NCI-H526 (cell line): ENCODE measurements at regions not wholly inside any gene's neighbourhood (a gene's known extent, or its start where the extent isn't known, plus 50 kb on each side); places are given as distances from the start of the nearest gene placed in this dataset.

Experiments
- DNase-seq, 2 experiments: peaks; one replicate each; lab custom pipeline; 2025; lab: John Stamatoyannopoulos, UW

DNA sequence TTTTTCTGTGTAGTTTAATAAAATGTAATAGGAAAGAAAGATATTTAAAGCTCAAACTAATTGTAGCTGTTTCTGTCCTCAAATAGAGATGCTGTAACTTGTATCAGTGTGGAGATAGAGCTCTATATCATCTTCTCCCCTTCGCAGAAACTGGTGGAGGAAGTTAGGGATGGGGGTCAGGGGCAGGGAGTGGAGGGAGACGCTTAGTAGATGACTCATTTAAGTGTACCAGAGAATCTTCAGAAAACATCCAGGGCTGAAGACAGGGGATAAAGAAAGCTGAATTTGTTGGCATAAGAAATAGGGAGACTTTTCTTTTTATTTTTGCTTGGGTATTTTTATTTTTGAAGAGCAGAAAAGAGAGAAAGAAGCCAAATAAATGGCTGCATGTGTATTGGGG is 282.6 kb upstream of the DPYD start:
- DNase-seq = no peak

- no peak for DNase-seq
Measured at GRCh38 chr1:98201666-98202081, 280.8 kb upstream of the DPYD start.

DNA sequence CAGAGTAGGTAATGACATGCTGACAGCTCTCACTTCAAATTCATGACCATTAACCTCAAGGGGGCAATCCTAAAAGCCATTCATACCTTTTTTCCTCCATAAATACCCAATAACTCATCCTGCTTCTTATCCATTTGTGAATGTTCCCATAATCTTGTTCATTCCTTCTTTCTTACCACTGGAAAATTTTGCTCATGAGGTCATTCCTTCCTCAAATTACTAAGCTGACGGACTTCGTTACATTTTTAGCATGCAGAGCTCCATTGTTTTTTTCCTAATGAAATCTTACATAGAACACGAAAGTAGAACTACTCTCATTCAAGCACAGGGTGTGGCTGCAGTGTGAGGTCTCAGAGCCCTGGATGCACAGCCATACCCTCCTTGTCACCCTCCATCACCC is 276.5 kb upstream of the DPYD start:
- no peak for DNase-seq

- no peak for DNase-seq
Measured at GRCh38 chr1:98196012-98196411, 275.2 kb upstream of the DPYD start.

- DNase-seq = no peak
Measured at GRCh38 chr1:98188774-98189173, 267.9 kb upstream of the DPYD start.

- DNase-seq = no peak
Measured at GRCh38 chr1:98184856-98185255, 264.0 kb upstream of the DPYD start.

- DNase-seq = no peak
Measured at GRCh38 chr1:98181036-98181764, 260.4 kb upstream of the DPYD start.

DNA sequence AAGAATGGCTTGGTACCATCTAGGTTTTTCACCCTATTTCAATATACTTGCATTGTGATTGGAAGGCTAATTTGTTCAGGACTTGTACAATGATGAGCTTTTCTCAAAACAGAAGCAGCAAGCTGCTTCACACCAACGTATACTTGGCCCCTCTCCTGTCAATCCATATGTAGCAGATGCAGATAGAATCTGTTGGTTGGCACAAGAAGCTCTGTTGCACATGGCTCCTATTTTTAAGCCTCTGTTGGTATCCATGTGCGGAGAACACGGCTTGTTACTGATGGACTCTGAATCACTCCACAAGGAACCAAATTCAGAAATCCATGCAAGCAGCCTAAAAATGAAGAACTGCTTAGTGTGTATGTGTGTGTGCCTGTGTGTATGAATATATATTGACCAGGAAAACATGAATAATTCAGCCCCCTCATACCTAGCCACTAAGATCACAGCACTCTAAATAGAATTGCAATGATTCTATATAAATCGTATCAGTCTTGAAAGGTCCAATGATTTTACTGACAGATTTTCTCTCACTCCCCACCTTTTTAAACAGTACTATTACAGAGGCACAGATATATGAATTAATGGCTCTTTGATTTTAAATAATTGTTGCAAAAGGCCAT is 258.4 kb upstream of the DPYD start:
- DNase-seq = no peak

DNA sequence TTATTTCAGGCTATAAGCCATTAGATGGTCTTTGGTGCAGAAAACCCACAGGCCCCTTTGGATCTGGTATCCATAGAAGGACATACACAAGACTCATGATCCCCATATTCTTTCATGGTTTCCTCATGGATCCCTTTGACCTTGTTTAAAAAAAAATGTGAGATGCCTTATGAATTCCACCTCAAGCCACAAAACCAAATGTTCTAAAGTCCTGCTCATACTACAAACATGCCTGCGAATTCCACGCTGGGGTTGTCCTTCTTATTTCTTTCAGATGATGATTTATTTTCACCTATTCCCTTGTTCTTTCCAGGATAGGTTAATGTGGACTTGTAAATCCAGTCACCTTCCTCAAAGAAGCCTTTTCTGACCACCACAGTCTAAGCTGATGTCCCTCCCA is 256.9 kb upstream of the DPYD start:
- no peak for DNase-seq

- DNase-seq = no peak
Measured at GRCh38 chr1:98176936-98177335, 256.1 kb upstream of the DPYD start.

- DNase-seq = no peak
Measured at GRCh38 chr1:98176414-98176813, 255.6 kb upstream of the DPYD start.

DNA sequence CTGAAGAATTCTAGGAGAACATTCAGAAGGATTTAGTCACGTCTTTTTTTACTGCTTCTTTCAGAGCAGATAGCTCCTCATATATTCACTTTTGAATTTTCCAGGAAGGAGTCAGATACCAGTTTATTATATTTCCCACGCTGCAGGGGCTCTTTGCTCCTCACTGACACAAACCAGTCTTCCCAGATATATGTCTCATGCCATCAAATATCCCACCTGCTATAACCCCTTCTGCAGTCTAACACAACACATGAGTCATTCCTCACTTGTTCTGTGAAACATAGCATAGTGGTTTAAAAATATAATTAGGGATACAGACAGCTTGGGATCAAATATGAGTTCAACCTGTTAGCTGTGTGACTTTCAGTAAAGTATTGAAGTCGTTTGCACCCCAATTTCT is 251.7 kb upstream of the DPYD start:
- DNase-seq = no peak

DNA sequence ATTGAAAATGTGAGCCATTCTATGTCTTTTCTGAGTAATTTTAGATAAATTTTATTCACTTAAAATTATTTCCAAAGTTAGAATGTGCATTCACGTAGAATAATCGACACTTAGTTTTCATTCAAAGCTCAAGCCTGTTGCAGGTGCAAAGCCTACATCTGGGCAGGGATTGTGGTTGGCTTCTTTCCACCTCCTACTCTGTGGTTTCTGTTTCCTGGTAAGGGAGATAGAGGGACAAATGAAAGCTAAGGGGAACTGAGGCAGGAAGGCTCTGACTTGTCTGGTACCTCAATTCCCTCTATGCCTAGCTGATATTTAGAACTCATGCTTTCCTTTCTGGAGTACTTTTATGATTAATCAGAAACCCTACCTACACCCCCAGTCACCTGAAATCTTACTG is 251.2 kb upstream of the DPYD start:
- no peak for DNase-seq

DNA sequence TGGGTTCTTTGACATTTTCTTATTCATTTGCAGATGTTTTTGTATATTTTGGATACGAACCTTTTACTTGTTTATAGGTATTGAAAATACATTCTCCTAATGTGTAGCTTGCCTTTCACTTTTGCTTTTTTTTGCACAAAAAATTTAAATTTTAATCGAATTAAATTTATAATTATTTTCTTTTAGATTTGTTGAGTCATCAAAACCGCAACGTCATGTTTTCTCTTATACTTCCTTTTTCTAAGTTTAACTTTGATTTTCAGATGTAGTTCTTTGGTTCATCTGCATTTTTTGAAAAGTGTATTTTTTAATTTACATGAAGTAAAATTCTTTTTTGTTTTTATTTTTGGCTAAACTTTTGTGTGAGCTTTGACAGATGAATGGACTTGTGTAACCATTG is 243.7 kb upstream of the DPYD start:
- no peak for DNase-seq

DNA sequence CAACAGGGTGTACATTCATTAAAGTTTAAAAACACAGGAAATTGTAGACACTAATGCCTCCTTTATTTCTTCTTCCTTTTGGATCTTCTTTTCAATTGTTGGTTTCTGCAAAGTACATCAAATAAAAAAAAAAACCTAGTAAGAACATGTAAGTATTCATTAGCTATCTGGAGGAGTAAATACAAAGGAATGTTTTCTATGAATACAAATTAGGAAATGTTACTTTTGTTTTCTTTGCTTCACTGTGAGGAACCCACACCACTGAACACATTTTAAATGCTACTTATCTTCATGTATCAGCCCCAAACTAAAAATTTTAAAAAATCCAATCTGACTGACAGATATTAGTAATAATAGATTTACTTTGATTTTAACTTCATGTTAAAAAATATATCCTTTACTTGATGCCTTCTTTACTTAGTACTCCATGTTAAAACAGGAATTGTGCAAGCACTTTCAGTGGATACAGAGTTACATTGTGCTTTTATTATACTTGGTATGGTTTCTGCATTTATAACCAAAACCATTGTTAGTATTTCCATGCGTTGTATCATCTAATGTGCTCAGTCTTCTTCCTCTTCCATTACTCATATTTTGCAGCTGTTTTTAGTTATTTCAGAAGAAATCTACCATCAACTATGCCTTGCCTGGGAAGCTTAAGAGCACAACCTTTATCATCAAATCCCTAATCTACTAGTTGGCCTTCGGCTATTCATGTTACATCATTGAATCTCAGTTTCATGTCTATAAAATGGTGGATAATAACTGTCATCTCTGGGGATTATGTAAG is 236.9 kb upstream of the DPYD start:
- DNase-seq = no peak

DNA sequence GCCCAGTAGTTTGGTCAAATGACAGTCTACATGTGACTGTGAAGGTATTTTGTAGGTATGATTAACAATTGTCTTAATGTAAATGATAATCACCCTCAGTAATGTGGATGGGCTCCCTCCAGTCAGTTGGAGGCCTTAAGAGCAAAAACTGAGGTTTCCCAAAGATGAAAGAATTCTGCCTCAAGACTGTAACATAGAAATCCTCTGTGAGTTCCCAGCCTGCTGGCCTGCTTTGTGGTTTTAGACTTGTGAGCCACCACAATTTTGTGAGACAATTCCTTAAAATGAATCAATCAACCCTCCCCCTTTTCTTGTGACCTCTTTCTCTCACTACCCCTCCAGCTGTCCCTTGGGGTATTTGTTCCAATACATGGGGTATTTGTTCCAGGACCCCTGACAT is 226.4 kb upstream of the DPYD start:
- no peak for DNase-seq

DNA sequence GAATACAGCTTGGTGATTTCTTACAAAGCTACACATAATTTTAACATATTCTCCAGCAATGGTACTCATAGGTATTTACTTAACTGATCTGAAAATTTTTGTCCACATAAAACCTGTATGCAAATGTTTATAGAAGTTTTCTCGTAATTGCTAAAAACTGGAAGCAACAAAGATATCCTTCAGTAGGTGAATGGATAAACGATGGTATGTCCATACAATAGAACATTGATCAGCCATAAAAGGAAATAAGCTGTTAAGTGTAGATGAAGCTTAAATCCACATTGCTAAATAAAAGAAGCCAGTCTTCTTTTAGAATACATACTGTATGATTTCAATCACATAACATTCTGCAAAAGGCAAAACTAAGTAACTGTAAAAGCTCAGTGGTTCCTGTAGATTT is 224.8 kb upstream of the DPYD start:
- no peak for DNase-seq

GRCh38 chr1:98143403-98143802 is 222.6 kb upstream of the DPYD start:
- no peak for DNase-seq

GRCh38 chr1:98133131-98133530 is 212.3 kb upstream of the DPYD start:
- DNase-seq = no peak

- DNase-seq = no peak
Measured at GRCh38 chr1:98130408-98130807, 209.6 kb upstream of the DPYD start.

DNA sequence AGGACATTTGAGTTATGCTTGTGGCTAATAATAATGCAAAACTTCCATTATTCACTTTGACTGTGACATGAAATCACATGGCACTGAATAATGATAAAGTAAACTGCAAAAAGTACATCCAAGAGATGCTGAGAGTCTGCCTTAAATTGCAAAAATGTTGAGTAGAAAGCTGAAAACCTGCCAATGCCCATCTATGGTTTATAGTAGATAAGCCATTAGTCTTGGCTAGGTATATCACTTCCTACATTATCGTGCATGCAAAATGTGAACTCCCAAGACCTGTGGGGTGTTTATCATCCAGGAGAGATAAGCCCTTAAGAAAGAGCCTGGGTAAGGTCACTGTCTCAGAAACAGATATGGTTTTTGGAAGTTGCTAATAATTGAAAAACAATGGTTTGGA is 208.7 kb upstream of the DPYD start:
- no peak for DNase-seq

GRCh38 chr1:98126740-98127139 is 205.9 kb upstream of the DPYD start:
- DNase-seq = peak; percentile 45 to 51

DNA sequence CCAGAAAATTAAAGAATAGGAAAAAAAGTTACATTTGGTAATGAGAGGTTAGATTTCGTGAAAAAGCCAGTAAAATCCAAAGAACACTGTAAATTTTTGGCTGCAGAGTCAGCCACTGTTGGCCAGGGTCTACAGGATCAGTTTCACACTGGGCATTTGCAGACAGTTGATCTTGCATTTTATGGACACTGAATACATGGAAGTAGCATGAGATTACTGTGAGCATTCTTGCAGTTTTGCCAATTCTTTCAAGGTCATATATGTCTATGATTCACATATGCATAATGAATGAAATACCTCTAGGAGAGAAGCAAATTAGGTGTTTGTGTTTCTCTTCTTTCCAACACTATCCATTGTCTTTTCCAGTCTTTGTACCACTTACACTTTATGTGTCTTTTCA is 200.8 kb upstream of the DPYD start:
- no peak for DNase-seq
